Endodermal cell (in vitro differentiated cells): ENCODE measurements at regions not wholly inside any gene's neighbourhood (a gene's known extent, or its start where the extent isn't known, plus 50 kb on each side); places are given as distances from the start of the nearest gene placed in this dataset.

Source experiments
- DNase-seq: peaks from one replicate; pipeline ENCODE4 v3.0.0-alpha.2; 2017
- H3K27ac ChIP-seq: 2 replicates; pipeline ENCODE4 v1.5.1; 2013; ENCODE audit warnings: mild to moderate bottlenecking, low read depth, low read length, moderate library complexity
- H3K27me3 ChIP-seq: 2 replicates; pipeline ENCODE4 v1.6.1; 2013; ENCODE audit warnings: mild to moderate bottlenecking, low read length, moderate library complexity; ENCODE audit not compliant: insufficient read depth, control insufficient read depth, poor library complexity, severe bottlenecking
- H3K36me3 ChIP-seq: 2 replicates; pipeline ENCODE4 v1.7.0; 2013; ENCODE audit warnings: mild to moderate bottlenecking, low read length, moderate library complexity; ENCODE audit not compliant: control insufficient read depth, insufficient read depth
- H3K4me1 ChIP-seq: one replicate; pipeline ENCODE4 v1.7.0; 2013; ENCODE audit warnings: low read length; ENCODE audit not compliant: control insufficient read depth, insufficient read depth
- H3K4me3 ChIP-seq: 2 replicates; pipeline ENCODE4 v1.5.1; 2013; ENCODE audit warnings: mild to moderate bottlenecking, low read length, moderate library complexity
- H3K9ac ChIP-seq: 2 replicates; pipeline ENCODE4 v1.6.1; 2013; ENCODE audit warnings: mild to moderate bottlenecking, low read length, moderate library complexity; ENCODE audit not compliant: poor library complexity, severe bottlenecking; ENCODE audit errors: extremely low read depth
- H3K9me3 ChIP-seq: 2 replicates; pipeline ENCODE4 v1.6.1; 2013; ENCODE audit warnings: mild to moderate bottlenecking, low read length, moderate library complexity; ENCODE audit not compliant: control insufficient read depth
- H3K27ac Mint-ChIP-seq: 2 replicates; pipeline ENCODE4 v1.8.0; 2020; ENCODE audit warnings: mixed read lengths
- H3K27me3 Mint-ChIP-seq: 2 replicates; pipeline ENCODE4 v1.8.0; 2021; ENCODE audit warnings: mild to moderate bottlenecking, mixed read lengths; ENCODE audit not compliant: insufficient read depth
- H3K36me3 Mint-ChIP-seq: 2 replicates; pipeline ENCODE4 v1.8.0; 2020; ENCODE audit warnings: low read depth, mixed read lengths
- H3K4me1 Mint-ChIP-seq: 2 replicates; pipeline ENCODE4 v1.8.0; 2020; ENCODE audit warnings: mixed read lengths
- H3K4me3 Mint-ChIP-seq: 2 replicates; pipeline ENCODE4 v1.8.0; 2020; ENCODE audit warnings: mild to moderate bottlenecking, moderate library complexity, mixed read lengths
- H3K9me3 Mint-ChIP-seq: 2 replicates; pipeline ENCODE4 v1.8.0; 2020; ENCODE audit warnings: mild to moderate bottlenecking, mixed read lengths
- CTCF ChIP-seq: fragments of 200-600 bp; sonication (generic); conservative IDR thresholded peaks from 2 replicates; pipeline ENCODE4 v1.5.0; 2021; ENCODE audit warnings: antibody characterized with exemption, mild to moderate bottlenecking
- WGBS, 2 experiments: methylation state at CpG; one replicate each; pipeline versions ENCODE4 v1.1.5 to v1.1.7; 2013; ENCODE audit warnings: missing lambda C conversion rate in 2 of 2, mixed read lengths in 1 of 2; ENCODE audit not compliant: insufficient coverage in 1 of 2, insufficient read length in 1 of 2; 5-methylcytosine and 5-hydroxymethylcytosine counted together

DNA sequence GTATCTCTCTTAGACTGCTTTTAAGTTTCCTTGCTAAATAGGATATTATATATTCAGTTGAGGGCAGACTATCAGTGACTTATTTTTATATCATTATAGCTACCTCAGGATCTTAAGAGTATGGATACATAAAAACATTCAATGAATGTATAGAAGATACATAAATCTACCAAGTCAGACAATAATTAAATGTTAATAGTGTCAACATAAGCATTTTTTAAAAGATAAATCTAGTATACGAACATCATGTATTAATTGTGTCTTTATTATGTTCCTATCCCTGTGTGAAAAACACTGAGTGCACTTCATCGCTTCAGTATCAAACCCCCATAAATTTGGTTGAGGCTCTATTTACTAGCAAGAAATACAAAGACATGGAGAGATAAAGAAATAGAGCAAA is 242.8 kb downstream of the CRPPA start:
- H3K27ac Mint-ChIP-seq = no peak overlapping the region
- Histone ChIP-seq H3K27me3 (no peaks in the 10 kb centered on the region), H3K4me3 (no peak overlapping the region), H3K27ac (no peak overlapping the region), H3K36me3 (no peaks in the 10 kb centered on the region), H3K9ac (no peak overlapping the region), H3K9me3 (no peaks in the 10 kb centered on the region), H3K4me1 (no peaks in the 10 kb centered on the region)
- WGBS, 2 experiments = 88 to 97% methylated on average over 1 to 2 of the region's 2 CpGs
- no peaks in the 10 kb centered on the region for H3K9me3 Mint-ChIP-seq
- no peak for DNase-seq
- no peaks in the 10 kb centered on the region for H3K27me3 Mint-ChIP-seq
- no peaks in the 10 kb centered on the region for H3K36me3 Mint-ChIP-seq
- H3K4me1 Mint-ChIP-seq = peaks cover 7% of the 10 kb centered on the region
- TF ChIP-seq CTCF = no peak
- H3K4me3 Mint-ChIP-seq = no peak overlapping the region

- H3K27ac Mint-ChIP-seq = no peak overlapping the region
- no peaks in the 10 kb centered on the region for H3K27me3 ChIP-seq
- no peak for TF ChIP-seq CTCF
- WGBS, 2 experiments = 71 to 100% methylated on average over 1 to 2 of the region's 2 CpGs
- no peaks in the 10 kb centered on the region for H3K9me3 Mint-ChIP-seq
- H3K4me3 ChIP-seq = no peak overlapping the region
- no peak for DNase-seq
- no peak overlapping the region for H3K27ac ChIP-seq
- H3K9me3 ChIP-seq = no peaks in the 10 kb centered on the region
- H3K4me1 ChIP-seq = no peaks in the 10 kb centered on the region
- H3K9ac ChIP-seq = no peak overlapping the region
- no peaks in the 10 kb centered on the region for H3K36me3 ChIP-seq
- no peaks in the 10 kb centered on the region for H3K36me3 Mint-ChIP-seq
- no peaks in the 10 kb centered on the region for H3K27me3 Mint-ChIP-seq
- H3K4me3 Mint-ChIP-seq = no peak overlapping the region
- peaks cover 6% of the 10 kb centered on the region for H3K4me1 Mint-ChIP-seq
Observed at GRCh38 chr7:16178092-16178491, 243.2 kb downstream of the CRPPA start.

- no peak for DNase-seq
- Mint-ChIP-seq H3K4me1 (no peaks in the 10 kb centered on the region), H3K27ac (no peak overlapping the region), H3K27me3 (no peaks in the 10 kb centered on the region), H3K9me3 (peaks cover 16% of the 10 kb centered on the region), H3K4me3 (no peak overlapping the region), H3K36me3 (peaks cover 9% of the 10 kb centered on the region)
- Histone ChIP-seq H3K27me3 (no peaks in the 10 kb centered on the region), H3K27ac (no peak overlapping the region), H3K4me3 (no peak overlapping the region), H3K4me1 (no peaks in the 10 kb centered on the region), H3K9me3 (peaks cover 7% of the 10 kb centered on the region), H3K9ac (no peak overlapping the region), H3K36me3 (no peaks in the 10 kb centered on the region)
- WGBS, 2 experiments = 75 to 89% methylated on average over 2 to 3 of the region's 4 CpGs
- no peak for TF ChIP-seq CTCF
Observed at GRCh38 chr7:16174253-16174652, 247.1 kb downstream of the CRPPA start.
